Stimulated activated CD4-positive, alpha-beta T cell treated with anti-CD3 and anti-CD28 coated beads, Interleukin-2, amount 100 ng/mL, for 48 hours (primary cell): ENCODE measurements at regions not wholly inside any gene's neighbourhood (a gene's known extent, or its start where the extent isn't known, plus 50 kb on each side); places are given as distances from the start of the nearest gene placed in this dataset.
"Not testable (repeated sequence)": the region's sequence is repeated elsewhere in the genome, so short reads cannot be mapped to it uniquely, and the experiment has no call there.

Source experiments
- DNase-seq, 2 donors: peaks; one replicate each; pipeline ENCODE4 v3.0.0-alpha.2; 2020

DNA sequence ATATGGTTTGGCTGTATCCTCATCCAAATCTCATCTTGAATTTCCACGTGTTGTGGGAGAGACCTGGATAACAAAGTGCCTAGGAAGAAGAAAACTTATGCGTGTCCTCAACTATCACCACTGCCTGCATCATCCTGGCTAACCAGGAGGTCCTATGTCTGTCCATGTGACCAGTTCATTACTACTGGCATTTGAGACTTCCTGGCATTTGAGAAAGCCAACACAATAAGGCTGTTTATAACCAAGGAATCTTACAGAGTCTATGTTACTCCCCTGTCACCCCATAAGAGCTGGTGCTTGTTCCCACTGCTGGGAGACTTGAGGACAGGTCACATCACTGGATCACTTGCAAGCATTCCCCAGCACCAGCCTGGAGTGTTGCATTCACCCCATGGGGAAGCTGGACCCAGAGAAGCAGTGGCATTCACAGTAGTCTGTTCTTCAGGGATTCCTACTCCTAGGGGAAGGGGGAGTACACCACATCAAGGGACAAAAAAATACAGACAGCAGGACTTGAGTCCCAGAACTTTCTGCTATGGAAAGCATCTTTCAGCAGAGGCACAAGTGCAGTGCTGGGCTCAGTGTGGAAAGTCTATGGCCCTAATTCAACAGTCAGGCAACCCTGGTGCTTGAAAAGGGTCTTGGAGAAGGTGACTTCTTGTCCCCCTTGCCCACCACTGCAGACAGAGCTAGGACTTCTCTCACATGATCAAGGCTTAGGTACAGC, 717.1 kb downstream of the SEMA5A start:
- no peak for DNase-seq

DNA sequence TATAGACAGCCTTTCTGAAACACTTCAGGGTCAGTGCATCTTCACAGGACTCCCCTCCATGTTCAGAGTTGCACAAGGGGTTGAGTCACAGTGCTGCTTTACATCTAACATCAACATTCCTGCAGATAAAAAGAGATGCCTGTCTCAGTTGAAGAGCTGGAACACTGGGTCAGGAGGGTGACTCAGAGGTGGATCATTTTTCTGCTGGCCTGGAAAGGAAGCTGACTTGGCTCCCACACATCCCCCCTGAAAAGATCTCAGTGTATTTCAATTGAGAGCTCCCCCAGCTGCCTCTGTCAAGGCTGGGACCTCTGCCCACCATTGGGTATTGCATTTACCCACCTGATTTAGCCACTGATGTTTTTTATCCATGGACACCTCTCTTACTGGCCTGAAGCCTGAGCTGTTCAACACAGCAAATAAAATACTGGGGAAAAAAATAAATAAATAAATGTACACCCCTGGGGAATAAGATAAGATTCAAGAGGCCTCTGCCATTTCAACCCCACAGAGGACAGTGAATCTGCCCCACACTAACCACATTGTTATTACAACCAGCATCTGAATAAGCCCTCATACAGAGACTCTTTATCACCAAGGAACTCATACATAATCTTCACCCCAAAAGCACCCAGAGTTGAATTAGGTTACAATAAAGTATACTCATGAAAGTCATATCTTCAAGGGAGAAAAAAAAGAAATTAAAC, 716.4 kb downstream of the SEMA5A start:
- DNase-seq, result no peak

DNA sequence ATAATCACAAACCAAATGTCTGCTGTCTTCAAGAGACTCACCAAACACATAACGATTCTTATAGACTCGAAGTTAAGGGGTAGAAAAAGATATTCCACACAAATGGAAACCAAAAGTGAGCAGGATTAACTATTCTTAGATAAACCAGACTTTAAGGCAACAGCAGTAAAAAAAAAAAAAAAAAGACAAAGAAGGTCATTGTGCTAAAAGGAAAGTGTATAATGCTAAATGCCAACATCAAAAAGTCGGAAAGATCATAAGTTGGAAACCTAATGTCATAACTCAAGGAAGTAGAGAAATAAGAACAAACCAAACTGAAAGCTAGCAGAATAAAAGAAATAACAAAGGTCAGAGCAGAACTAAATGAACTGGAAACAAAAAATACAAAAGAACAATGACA, 714.6 kb downstream of the SEMA5A start:
- no peak for DNase-seq

DNA sequence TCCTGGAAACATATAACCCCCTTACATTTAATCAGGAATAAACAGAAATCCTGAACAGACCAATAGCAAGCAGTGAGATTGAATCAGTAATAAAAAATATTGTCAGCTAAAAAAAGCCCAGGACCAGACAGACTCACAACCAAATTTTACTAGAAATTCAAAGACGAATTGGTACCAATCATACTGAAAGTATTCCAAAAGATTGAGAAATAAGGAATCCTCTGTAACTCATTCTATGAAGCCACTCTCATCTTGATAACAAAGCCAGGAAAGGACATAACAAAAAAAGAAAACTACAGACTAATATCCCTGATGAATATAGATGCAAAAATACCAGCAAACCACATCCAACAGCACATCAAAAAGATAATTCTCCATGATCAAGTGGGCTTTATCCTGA, 714.0 kb downstream of the SEMA5A start:
- DNase-seq, result no peak

DNA sequence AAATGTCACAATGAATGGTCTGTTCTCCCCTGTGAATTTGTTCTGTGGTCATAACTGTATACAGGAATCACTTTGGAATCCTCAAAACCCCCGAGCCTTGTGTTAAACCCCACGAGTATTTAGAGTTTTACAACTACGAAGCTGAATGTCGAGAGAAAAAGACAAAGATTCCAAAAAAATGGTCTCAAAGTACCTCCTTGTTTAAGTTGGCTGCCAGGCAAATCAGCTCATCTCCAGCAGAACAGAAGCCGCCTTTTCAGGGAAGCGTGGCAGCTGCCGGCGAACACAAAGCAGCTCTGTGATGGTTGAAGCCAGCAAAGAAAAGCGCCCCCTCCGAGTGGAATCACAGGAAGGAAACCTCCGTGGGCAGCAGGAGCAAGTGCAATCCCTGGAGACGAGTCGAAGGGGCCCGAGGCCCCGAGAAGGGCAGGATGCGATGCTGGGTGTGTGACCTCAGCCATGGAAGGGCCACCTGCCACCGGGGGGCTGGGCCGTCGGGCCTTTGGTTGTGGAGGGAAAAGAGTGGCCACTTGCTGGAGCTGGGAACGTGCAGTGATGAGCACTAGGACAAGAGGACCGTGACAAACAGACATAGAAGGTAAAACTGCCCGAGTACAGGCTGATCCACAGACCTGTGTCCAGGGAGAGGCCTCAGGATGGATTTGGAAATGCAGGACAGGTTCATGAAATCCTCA, 706.4 kb downstream of the SEMA5A start:
- no peak for DNase-seq

DNA sequence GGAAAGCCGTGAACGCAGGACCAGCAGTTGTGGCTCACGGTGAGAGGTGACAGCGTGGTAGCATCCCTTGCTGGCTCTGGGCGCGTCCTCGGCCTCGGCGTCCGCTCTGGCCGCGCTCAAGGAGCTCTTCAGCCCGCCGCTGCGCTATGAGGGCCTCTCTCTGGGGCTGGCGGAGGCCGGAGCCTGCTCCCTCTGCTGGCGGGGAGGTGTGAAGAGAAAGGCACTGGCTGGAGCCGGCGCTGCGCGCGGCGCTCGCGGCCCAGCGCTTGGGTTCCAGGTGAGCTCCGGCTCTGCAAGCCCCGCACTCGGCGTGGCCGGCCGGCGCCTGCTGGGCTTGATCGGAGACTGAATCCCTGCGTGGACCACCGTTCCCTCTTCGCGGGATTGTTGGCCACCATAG, 705.6 kb downstream of the SEMA5A start:
- no peak for DNase-seq

DNA sequence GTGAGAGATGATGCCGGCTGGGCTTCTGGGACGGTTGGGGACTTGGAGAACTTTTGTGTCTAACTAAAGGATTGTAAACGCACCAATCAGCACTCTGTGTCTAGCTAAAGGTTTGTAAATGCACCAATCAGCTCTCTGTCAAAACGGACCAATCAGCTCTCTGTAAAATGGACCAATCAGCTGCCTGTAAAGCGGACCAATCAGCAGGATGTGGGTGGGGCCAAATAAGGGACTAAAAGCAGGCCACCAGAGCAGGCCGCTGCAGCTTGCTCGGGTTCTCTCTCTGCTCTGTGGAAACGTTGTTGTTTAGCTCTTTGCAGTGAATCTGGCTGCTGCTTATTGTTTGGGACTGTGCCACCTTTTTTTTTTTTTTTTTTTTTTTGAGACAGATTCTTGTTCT, 705.1 kb downstream of the SEMA5A start:
- not testable (repeated sequence) for DNase-seq

DNA sequence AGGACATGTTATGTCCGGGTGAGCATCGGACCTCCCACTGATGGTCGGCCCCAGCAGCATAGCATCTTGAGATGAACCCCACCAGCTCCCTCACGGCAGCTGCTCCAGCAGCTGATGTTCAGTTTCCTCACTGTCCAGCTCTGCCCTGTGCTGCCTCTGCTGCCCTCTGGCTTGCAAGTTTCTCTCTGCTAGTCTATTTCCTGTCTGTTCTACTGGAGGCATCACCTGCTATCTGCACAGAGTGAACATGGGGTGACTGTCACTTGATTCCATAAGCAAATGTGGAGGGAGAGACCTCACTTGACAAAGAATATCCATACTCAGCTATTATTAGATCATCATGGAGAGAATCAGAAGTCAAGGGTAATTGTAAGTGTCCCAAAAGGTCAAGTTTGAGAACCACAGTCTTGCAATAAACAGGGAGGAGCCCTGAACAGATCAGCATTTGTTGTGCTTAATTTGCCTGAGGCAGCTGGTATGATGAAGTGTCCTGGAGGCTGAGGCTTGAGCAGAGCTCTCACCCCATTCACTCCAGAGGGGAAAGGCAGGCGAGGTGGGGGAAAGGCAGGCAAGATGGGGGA, 702.8 kb downstream of the SEMA5A start:
- DNase-seq, result no peak

DNA sequence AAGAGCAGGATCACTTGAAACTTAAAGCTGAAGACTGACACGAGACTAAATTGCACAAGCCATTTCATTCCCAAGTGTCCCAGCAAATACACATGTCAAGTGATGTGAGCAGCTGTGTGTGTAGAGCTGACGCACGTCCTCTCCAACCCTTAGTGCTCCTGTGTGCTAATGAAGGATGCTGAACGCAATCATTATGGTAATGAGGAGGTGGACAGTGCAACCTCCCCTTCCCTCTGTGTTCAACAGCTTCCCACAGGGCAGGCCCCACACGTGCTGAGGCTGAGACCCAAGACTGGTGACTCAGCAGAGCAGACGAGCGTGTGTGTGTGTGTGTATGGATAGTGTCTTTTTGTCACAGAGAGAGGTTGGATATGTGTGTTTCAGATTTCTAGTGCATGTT, 702.1 kb downstream of the SEMA5A start:
- no peak for DNase-seq

DNA sequence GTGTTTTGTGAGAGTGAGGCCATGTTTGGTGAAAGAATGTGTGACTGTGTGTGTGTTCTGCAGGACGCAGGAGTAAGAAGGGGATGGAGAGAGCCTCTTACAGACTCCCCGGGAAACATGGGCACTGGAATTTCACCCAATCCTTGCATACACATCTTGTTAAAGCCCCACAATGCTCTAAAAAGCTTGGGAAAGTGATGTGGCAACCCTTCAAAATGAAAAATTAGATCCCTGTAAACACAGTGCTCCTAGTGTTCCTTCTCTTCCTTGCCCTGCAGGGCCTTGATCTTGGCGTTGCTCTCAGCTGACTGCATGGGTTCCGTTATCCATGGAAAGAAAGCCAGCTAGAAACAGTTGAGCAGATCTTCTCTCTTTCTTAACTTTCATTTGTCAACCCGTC, 701.7 kb downstream of the SEMA5A start:
- no peak for DNase-seq

DNA sequence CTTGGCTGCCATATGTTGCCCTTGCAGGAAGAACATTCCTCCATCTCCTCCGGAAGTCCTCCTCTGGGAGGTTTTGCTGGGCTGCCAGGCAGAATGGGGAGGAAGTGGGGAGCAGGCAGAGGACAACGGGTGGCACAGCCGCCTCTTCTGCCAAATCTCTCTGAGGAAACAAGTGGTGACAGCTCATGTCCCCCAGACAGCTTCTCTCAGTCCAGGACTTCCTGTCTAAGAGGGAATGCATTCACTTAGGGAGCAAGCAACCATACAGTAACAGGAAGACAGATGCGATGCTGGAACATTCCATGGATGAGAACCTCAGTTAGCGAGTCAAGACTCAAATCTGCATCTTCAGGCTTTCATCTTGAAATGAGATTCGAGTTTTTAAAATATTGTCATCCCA, 701.0 kb downstream of the SEMA5A start:
- DNase-seq, result no peak

DNA sequence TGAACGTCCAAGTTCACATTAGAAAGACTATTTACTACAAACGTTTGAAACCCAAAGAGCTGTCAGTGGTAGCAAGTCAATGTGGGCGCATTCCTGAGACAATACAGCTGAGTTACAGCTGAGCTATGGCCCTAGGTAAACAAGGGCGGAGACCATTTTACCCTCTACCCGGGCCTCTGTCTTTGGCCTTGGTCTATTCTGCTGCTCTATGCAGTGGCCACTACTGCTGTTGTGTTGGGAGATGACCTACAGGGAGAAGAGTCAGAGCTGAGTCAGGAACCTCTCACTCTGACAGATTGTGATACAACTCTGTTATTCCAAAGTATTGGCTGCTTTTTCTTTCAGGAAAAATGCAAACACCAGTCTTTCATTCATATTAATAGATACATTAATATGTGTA, 700.6 kb downstream of the SEMA5A start:
- no peak for DNase-seq

DNA sequence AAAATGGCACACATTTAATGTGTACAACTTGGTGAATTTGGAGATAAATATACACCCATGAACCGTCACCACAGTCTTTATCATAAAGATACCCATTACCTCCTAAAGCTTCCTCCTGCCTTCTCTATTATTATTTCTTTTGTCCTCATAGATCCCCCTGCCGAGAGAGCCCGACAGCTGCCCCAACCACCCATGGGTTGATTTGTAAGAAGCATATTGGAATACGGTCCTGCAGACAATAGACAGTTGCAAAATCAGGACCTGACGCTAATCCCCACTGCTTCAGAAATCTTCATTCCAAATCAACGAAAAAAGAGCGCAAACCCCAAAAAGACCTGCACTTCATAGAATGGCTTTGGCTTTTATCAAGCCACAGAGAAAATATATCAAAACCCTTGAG, 697.5 kb downstream of the SEMA5A start:
- DNase-seq, result no peak

DNA sequence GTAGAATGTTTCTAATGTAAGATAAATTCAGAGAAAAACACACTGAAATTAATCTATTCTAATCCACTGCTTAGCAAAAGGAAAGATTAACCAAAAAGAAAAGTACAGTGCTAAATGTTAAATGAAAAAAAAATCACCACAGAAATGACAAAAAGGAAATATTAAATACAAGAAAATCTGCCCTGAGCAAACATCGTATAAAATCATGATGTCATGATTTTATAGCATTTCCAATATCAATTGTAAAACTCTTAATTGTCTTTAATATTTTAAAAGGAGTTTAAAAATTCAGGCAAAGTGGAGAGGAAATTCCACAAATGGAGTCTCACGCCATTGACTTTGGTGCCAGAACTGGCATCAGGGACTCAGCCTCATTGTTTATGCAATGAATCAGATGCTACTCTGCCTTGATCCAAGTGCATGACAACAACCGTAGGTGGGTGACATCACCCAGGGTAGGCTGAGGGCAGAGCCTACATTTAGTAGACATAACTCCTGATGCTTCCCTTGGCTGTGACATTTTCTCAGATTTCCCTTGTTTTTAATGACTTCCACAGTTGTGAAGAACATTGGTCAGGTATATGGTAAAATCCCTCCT, 696.8 kb downstream of the SEMA5A start:
- DNase-seq, result no peak

DNA sequence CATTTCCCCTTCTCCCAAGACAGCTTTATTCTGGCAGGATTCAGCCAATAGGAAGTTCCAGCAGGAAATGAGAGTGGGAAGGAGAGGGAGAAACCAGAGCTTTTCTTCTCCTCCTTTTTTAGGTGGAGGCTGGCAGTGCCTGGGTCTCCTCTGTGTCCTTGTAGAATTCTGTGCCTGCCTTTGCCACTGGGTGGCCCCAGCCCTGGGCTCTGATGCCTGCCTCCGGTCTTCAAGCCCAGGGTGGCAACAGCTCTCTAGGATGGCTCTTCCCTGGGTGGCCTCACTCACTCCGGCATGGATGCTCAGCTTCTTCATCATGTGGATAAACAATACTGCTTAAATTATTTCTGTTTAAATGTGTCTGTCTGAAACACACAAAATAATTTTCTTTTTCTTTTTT, 694.8 kb downstream of the SEMA5A start:
- DNase-seq, result no peak

DNA sequence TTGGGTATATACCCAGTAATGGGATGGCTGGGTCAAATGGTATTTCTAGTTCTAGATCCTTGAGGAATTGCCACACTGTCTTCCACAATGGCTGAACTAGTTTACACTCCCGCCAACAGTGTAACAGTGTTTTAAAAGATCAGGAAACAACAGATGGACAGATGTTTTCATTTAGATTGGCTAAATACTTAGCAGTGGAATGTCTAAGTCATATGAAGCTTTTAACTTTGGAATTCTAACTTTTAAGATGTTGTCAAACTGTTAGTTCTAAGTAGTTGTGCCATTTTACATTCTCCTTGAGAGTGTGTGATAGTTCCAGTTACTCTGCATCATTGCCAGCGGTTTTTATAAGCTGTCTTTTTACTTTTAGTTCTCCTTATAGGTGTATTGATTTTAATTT, 688.8 kb downstream of the SEMA5A start:
- no peak for DNase-seq

DNA sequence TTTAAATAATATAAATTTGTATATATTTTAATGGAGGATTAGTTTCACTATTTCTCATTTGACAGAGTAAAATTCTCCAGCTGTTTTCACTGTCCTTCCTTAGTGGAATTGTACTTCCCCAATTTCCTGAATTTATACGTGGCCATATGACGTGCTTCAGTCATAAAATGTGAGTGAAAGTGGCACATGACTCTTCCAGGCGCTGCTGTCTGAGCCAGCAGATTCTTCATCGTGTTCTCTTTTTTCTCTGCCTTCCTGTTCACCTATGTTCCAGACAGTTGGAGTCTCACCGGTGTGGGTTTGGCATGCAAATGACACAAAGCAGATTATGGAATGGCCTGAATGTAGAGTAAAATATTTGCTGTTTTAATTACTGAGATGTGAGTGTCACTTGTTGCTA, 684.1 kb downstream of the SEMA5A start:
- DNase-seq, result no peak

DNA sequence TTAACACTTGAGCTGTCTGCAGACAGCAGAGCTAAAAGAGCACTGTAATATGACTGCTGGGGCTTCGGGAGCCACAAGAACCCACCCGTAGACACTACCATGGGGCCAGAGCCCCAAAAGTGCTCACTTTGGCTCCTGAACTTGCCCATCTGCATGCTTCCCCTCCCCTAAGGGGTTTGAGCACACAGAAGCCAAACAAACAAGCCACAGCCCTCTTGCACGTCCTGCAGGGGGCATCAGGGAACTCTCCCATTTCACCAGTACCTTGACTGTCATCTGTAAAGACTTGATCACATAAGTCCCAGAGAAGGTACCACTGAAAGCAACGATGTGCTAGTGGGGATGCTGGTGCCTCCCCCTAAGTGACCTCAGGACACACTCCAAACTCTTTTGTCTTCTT, 681.8 kb downstream of the SEMA5A start:
- no peak for DNase-seq

DNA sequence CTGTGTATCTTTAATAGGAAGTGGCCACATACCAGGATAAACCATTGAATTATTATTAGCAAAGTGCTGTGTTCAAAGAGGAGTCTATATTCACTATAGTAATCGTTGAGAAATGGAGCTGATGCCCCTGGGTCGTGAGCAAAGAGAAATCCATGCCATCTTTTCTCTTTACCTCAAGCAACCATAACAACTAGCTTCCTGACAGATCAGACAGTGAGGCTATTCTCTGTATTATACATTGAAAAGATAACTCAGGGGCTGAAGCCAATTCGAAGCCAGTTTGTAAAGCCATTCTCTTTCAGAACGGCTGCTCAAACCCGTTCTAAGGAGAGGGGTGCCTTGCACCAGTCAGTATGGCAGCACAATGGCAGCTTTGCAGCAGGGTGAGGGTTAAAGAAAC, 680.6 kb downstream of the SEMA5A start:
- DNase-seq, result no peak

DNA sequence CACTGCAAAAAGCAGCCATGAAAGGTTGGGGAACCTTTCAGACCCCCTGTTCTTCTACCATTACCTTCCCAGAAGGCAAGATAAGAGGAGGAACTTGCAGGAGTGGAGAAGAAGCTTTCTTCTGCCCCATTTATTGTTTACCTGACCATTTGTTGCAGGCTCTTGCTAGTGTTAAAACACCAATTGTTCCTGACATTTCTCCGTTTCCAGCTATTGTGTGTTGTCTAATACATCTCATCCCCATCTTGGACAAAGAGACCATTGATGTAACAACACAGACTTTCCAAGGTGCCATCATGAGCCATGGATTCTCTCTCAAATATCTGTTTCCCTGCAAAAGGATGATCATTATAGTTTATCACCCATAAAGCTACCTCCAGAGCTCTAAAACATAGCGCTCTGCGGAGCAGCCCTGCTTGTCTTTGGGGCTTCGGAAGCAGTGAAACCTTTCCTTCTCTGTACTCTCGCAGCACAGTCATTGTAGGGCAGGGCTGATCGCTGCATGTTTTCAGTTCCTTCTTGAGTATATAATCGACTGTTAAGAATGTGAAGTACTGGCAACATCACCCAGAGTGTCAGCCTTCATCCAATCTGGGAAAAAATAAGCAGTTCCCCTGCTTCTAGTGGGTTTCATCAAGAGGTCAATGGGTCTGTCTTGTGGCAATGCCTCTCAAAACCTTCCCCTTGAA, 680.0 kb downstream of the SEMA5A start:
- no peak for DNase-seq

DNA sequence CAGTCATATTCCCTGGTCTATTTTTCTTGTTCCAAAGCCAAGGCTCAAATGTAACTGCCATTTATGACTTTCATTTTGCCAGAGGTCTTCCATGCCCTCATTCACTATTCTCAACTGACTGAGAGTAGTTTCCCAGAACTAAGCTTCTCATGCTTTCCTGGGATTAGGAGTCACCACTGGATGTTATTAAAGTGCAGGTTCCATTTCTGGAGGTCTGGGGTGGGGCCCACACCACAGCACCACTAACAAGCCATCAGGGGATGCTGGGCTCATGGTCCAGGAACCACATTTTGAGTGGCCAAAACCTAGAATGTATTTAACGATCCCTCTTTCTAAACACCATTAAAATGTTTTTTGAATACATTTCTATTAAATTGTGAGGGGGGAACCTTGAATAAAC, 677.6 kb downstream of the SEMA5A start:
- DNase-seq, result no peak

DNA sequence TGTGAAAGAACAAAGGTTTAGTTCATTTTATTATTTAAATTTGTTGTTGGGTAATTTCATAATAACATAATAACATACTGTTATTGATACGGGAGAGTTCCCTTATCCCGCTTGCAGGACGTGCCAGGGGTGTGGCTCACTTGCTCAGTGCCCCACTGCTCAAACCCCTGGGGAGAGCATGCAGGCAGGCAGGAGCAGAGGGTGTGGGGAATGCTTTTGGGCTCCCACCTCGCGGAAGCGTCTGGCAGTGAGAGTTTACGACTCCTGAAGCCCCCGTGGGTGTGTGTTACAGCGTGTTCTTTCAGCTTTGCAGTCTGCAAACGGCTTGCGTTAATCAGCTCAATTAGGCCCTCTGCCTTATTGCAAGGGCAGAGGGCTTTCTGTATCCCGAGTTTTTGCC, 675.9 kb downstream of the SEMA5A start:
- no peak for DNase-seq
